HepG2 (cell line): ENCODE measurements at regions not wholly inside any gene's neighbourhood (a gene's known extent, or its start where the extent isn't known, plus 50 kb on each side); places are given as distances from the start of the nearest gene placed in this dataset.

Source experiments
- ATAD3A ChIP-seq: sonication (generic); formaldehyde crosslinking; IDR thresholded peaks from 2 replicates; pipeline ENCODE4 v1.4.0; 2020; ENCODE audit warnings: missing genetic modification reagents
- BCL6 ChIP-seq: IDR thresholded peaks from 2 replicates; pipeline ENCODE4 v1.6.1; 2016; ENCODE audit warnings: missing genetic modification reagents, missing compliant biosample characterization
- CBX1 ChIP-seq: IDR thresholded peaks from one replicate; pipeline ENCODE4 v1.6.1; 2016; ENCODE audit warnings: antibody characterized with exemption, low read depth
- EEA1 ChIP-seq: sonication (generic); formaldehyde crosslinking; IDR thresholded peaks from 2 replicates; pipeline ENCODE4 v1.5.1; 2020; ENCODE audit warnings: mild to moderate bottlenecking, missing genetic modification reagents, borderline replicate concordance
- GLMP ChIP-seq: sonication (generic); formaldehyde crosslinking; IDR thresholded peaks from 2 replicates; pipeline ENCODE4 v1.9.0; 2021; ENCODE audit warnings: missing genetic modification reagents, mild to moderate bottlenecking, borderline replicate concordance
- NKX3-1 ChIP-seq: sonication (generic); formaldehyde crosslinking; IDR thresholded peaks from 2 replicates; pipeline ENCODE4 v1.5.0; 2020; ENCODE audit warnings: missing genetic modification reagents
- NR2F1 ChIP-seq, 2 experiments: fragments of 450-650 bp in 1 of 2; formaldehyde crosslinking in 1 of 2; IDR thresholded peaks; 2 replicates each; pipeline versions ENCODE4 v1.5.0 to v1.6.1; 2016 to 2020; ENCODE audit warnings: mild to moderate bottlenecking in 1 of 2, missing compliant biosample characterization in 1 of 2, missing genetic modification reagents in 1 of 2, moderate library complexity in 1 of 2
- SP140L ChIP-seq: sonication (generic); formaldehyde crosslinking; IDR thresholded peaks from 2 replicates; pipeline ENCODE4 v1.4.0; 2020; ENCODE audit warnings: missing genetic modification reagents, borderline replicate concordance
- ZBTB8A ChIP-seq: sonication (generic); formaldehyde crosslinking; IDR thresholded peaks from 2 replicates; pipeline ENCODE4 v1.4.0; 2020; ENCODE audit warnings: mild to moderate bottlenecking, low read depth, missing genetic modification reagents, borderline replicate concordance
- ZNF160 ChIP-seq: sonication (generic); formaldehyde crosslinking; IDR thresholded peaks from 2 replicates; pipeline ENCODE4 v1.8.0; 2022; ENCODE audit warnings: mild to moderate bottlenecking, inconsistent platforms, missing genetic modification reagents
- ZNF280B ChIP-seq: sonication (generic); formaldehyde crosslinking; IDR thresholded peaks from 2 replicates; pipeline ENCODE4 v1.5.0; 2020; ENCODE audit warnings: missing genetic modification reagents, mild to moderate bottlenecking, borderline replicate concordance
- ZNF709 ChIP-seq: sonication (generic); formaldehyde crosslinking; IDR thresholded peaks from 2 replicates; pipeline ENCODE4 v1.5.0; 2020; ENCODE audit warnings: mild to moderate bottlenecking, missing genetic modification reagents
- ZSCAN12 ChIP-seq: sonication (generic); formaldehyde crosslinking; IDR thresholded peaks from 2 replicates; pipeline ENCODE4 v1.9.0; 2021; ENCODE audit warnings: mild to moderate bottlenecking, missing genetic modification reagents
- TF ChIP-seq, protein P1 (sequence below): sonication (generic); formaldehyde crosslinking; IDR thresholded peaks from 2 replicates; pipeline ENCODE4; 2020; ENCODE audit warnings: missing genetic modification reagents, mild to moderate bottlenecking, borderline replicate concordance
- TF ChIP-seq, protein P2 (sequence below): sonication (generic); formaldehyde crosslinking; IDR thresholded peaks from 2 replicates; pipeline ENCODE4 v1.8.0; 2022; ENCODE audit warnings: mild to moderate bottlenecking, missing genetic modification reagents, moderate library complexity
- TF ChIP-seq, protein P3 (sequence below): sonication (generic); formaldehyde crosslinking; IDR thresholded peaks from 2 replicates; pipeline ENCODE4 v1.9.0; 2021; ENCODE audit warnings: missing genetic modification reagents, borderline replicate concordance
- TF ChIP-seq, protein P4 (sequence below): sonication (generic); formaldehyde crosslinking; IDR thresholded peaks from 2 replicates; pipeline ENCODE4 v1.8.0; 2022; ENCODE audit warnings: missing genetic modification reagents, mild to moderate bottlenecking, inconsistent platforms, borderline replicate concordance
- TF ChIP-seq, protein P5 (sequence below): sonication (generic); formaldehyde crosslinking; IDR thresholded peaks from 2 replicates; pipeline ENCODE4 v1.4.0; 2020; ENCODE audit warnings: missing genetic modification reagents

DNA sequence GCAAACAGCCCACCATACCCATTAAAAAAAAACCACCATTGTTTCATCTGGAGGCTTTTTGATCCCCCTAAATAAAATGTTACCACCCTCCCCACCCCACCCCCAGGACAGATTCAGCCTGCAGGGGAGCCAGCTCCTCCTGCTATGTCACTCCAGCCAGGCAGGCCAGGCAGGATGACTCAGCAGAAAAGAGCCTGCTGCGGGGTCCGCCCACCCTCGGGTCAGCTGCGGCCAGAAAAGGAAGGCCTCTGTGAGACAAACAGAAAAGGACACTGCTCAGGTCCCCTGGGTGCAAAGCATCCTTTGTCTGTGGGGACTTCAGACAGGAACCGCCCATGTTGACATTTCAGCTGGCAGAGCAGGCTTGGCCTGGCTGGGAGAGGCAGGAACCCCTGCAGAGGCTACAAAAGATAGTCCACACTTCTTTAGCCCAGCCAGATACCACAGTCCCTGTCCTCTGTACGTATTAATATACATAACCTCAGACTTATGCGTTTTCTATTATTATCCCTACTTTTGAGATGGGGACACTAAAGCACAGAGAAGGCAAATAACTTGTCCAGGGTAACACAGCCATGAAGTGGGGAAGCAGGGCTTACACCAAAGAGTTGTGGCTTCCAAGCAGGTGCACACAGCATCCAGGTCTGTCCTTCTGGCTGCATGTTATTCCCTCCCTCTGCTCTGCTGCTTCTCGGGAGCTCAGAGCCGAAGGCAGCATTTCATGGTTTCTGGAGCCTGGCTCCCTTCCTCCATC, 147.7 kb downstream of the CPEB2 start (continued):
- TF ChIP-seq, protein P1, sequence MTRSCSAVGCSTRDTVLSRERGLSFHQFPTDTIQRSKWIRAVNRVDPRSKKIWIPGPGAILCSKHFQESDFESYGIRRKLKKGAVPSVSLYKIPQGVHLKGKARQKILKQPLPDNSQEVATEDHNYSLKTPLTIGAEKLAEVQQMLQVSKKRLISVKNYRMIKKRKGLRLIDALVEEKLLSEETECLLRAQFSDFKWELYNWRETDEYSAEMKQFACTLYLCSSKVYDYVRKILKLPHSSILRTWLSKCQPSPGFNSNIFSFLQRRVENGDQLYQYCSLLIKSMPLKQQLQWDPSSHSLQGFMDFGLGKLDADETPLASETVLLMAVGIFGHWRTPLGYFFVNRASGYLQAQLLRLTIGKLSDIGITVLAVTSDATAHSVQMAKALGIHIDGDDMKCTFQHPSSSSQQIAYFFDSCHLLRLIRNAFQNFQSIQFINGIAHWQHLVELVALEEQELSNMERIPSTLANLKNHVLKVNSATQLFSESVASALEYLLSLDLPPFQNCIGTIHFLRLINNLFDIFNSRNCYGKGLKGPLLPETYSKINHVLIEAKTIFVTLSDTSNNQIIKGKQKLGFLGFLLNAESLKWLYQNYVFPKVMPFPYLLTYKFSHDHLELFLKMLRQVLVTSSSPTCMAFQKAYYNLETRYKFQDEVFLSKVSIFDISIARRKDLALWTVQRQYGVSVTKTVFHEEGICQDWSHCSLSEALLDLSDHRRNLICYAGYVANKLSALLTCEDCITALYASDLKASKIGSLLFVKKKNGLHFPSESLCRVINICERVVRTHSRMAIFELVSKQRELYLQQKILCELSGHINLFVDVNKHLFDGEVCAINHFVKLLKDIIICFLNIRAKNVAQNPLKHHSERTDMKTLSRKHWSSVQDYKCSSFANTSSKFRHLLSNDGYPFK (CRISPR knock-in tag): no peak
- TF ChIP-seq ZSCAN12 (no peak), ZNF709 (peak; percentile 33; the same call in 1 of the 2 replicates), ZNF160 (CRISPR knock-in tag) (no peak), SP140L (CRISPR knock-in tag) (no peak), ZNF280B (no peak), ZBTB8A (CRISPR knock-in tag) (no peak), NKX3-1 (no peak), NR2F1 (CRISPR knock-in tag; IDR thresholded peaks at IDR 0.05) (no peak), EEA1 (CRISPR knock-in tag) (no peak), CBX1 (peak; percentile 50), GLMP (CRISPR knock-in tag) (no peak), BCL6 (peak; percentile 47), ATAD3A (CRISPR knock-in tag) (no peak)
- TF ChIP-seq, protein P2, sequence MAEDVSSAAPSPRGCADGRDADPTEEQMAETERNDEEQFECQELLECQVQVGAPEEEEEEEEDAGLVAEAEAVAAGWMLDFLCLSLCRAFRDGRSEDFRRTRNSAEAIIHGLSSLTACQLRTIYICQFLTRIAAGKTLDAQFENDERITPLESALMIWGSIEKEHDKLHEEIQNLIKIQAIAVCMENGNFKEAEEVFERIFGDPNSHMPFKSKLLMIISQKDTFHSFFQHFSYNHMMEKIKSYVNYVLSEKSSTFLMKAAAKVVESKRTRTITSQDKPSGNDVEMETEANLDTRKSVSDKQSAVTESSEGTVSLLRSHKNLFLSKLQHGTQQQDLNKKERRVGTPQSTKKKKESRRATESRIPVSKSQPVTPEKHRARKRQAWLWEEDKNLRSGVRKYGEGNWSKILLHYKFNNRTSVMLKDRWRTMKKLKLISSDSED: no peak
- TF ChIP-seq, protein P3, sequence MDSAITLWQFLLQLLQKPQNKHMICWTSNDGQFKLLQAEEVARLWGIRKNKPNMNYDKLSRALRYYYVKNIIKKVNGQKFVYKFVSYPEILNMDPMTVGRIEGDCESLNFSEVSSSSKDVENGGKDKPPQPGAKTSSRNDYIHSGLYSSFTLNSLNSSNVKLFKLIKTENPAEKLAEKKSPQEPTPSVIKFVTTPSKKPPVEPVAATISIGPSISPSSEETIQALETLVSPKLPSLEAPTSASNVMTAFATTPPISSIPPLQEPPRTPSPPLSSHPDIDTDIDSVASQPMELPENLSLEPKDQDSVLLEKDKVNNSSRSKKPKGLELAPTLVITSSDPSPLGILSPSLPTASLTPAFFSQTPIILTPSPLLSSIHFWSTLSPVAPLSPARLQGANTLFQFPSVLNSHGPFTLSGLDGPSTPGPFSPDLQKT (CRISPR knock-in tag): no peak
- TF ChIP-seq, protein P4, sequence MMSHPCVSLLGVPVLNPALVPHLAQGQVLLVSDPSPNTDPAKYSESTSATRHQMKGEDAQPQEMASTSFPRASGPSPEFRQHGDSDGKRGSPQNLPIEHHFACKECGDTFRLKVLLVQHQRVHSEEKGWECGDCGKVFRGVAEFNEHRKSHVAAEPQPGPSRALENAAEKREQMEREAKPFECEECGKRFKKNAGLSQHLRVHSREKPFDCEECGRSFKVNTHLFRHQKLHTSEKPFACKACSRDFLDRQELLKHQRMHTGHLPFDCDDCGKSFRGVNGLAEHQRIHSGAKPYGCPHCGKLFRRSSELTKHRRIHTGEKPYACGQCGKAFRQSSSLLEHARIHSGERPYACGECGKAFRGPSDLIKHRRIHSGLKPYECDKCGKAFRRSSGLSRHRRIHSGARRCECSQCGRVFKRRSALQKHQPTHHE (CRISPR knock-in tag): no peak
- TF ChIP-seq, protein P5, sequence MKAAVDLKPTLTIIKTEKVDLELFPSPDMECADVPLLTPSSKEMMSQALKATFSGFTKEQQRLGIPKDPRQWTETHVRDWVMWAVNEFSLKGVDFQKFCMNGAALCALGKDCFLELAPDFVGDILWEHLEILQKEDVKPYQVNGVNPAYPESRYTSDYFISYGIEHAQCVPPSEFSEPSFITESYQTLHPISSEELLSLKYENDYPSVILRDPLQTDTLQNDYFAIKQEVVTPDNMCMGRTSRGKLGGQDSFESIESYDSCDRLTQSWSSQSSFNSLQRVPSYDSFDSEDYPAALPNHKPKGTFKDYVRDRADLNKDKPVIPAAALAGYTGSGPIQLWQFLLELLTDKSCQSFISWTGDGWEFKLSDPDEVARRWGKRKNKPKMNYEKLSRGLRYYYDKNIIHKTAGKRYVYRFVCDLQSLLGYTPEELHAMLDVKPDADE (CRISPR knock-in tag): no peak
